GM23338 (cell line): ENCODE measurements at regions not wholly inside any gene's neighbourhood (a gene's known extent, or its start where the extent isn't known, plus 50 kb on each side); places are given as distances from the start of the nearest gene placed in this dataset.

Source experiments
- ATAC-seq: fragments of 200-7000 bp; cut with Tn5 transposase; 3 replicates; pipeline ENCODE4 v1.9.1; 2020
- DNase-seq: peaks from one replicate; pipeline ENCODE4 v3.0.0-alpha.2; 2015; ENCODE audit warnings: low spot score
- H2AFZ ChIP-seq: fragments of 200-600 bp; sonication (generic); 2 replicates; pipeline ENCODE4 v1.8.0; 2016; ENCODE audit warnings: antibody characterized with exemption, mild to moderate bottlenecking, moderate library complexity
- H3F3A ChIP-seq: fragments of 200-600 bp; sonication (generic); replicated peaks from 2 replicates; pipeline ENCODE4 v1.8.0; 2017; ENCODE audit warnings: antibody characterized with exemption, mixed run types, low read depth
- H3K27ac ChIP-seq: fragments of 200-600 bp; sonication (generic); 2 replicates; pipeline ENCODE4 v1.6.1; 2016; ENCODE audit warnings: low read depth
- H3K27me3 ChIP-seq: fragments of 200-600 bp; sonication (generic); 2 replicates; pipeline ENCODE4 v1.8.0; 2016; ENCODE audit warnings: mild to moderate bottlenecking, mixed run types, moderate library complexity; ENCODE audit not compliant: insufficient read depth
- H3K36me3 ChIP-seq: fragments of 200-600 bp; sonication (generic); 2 replicates; pipeline ENCODE4 v1.8.0; 2016; ENCODE audit warnings: mild to moderate bottlenecking; ENCODE audit not compliant: insufficient read depth
- H3K4me1 ChIP-seq: fragments of 200-600 bp; sonication (generic); 2 replicates; pipeline ENCODE4 v1.8.0; 2016; ENCODE audit warnings: mild to moderate bottlenecking, moderate library complexity; ENCODE audit not compliant: insufficient read depth
- H3K4me2 ChIP-seq: fragments of 200-600 bp; sonication (generic); 2 replicates; pipeline ENCODE4 v1.7.1; 2017; ENCODE audit warnings: mixed run types
- H3K4me3 ChIP-seq: fragments of 200-600 bp; sonication (generic); 2 replicates; pipeline ENCODE4 v1.6.1; 2016; ENCODE audit warnings: mixed run types
- H3K79me2 ChIP-seq: fragments of 200-600 bp; sonication (generic); replicated peaks from 2 replicates; pipeline ENCODE4 v1.8.0; 2017; ENCODE audit warnings: mild to moderate bottlenecking; ENCODE audit not compliant: insufficient read depth
- H3K9me2 ChIP-seq: fragments of 200-600 bp; sonication (generic); 2 replicates; pipeline ENCODE4 v1.8.0; 2017; ENCODE audit not compliant: insufficient read depth
- H4K20me1 ChIP-seq: fragments of 200-600 bp; sonication (generic); replicated peaks from 2 replicates; pipeline ENCODE4 v1.8.0; 2017; ENCODE audit warnings: mild to moderate bottlenecking; ENCODE audit not compliant: insufficient read depth
- H3K27ac Mint-ChIP-seq: 2 replicates; pipeline ENCODE4 v1.8.0; 2020; ENCODE audit warnings: inconsistent platforms, mild to moderate bottlenecking, moderate library complexity, mixed read lengths
- H3K27me3 Mint-ChIP-seq: 3 replicates; pipeline ENCODE4 v1.8.0; 2022; ENCODE audit warnings: low read depth, mild to moderate bottlenecking, moderate library complexity, mixed read lengths, inconsistent platforms; ENCODE audit not compliant: insufficient read depth, poor library complexity
- H3K36me3 Mint-ChIP-seq: 3 replicates; pipeline ENCODE4 v1.8.0; 2021; ENCODE audit warnings: low read depth, mild to moderate bottlenecking, inconsistent platforms, moderate library complexity, mixed read lengths
- H3K4me1 Mint-ChIP-seq: 3 replicates; pipeline ENCODE4 v1.8.0; 2020; ENCODE audit warnings: mild to moderate bottlenecking, inconsistent platforms, mixed read lengths
- H3K4me3 Mint-ChIP-seq: 3 replicates; pipeline ENCODE4 v1.8.0; 2021; ENCODE audit warnings: moderate library complexity, mild to moderate bottlenecking, inconsistent platforms, mixed read lengths
- H3K9me3 Mint-ChIP-seq: 3 replicates; pipeline ENCODE4 v1.8.0; 2020; ENCODE audit warnings: moderate library complexity, mild to moderate bottlenecking, inconsistent platforms, mixed read lengths
- CREB1 ChIP-seq: fragments of 250-450 bp; sonication (Bioruptor Pico); IDR thresholded peaks from 2 replicates; pipeline ENCODE4 v1.5.0; 2020; ENCODE audit warnings: low read depth, mild to moderate bottlenecking, moderate library complexity
- CTCF ChIP-seq, 2 experiments: fragments of 200-600 bp in 1 of 2; sonication (generic) in 1 of 2; conservative IDR thresholded peaks; 2 replicates each; pipeline versions ENCODE4 v1.5.1 to v1.6.1; 2016 to 2017; ENCODE audit warnings: antibody characterized with exemption in 2 of 2, low read depth in 2 of 2, mild to moderate bottlenecking in 2 of 2, moderate library complexity in 1 of 2
- ETS1 ChIP-seq: IDR thresholded peaks from 2 replicates; pipeline ENCODE4 v1.6.1; 2016; ENCODE audit warnings: antibody characterized with exemption
- EZH2 ChIP-seq: fragments of 200-600 bp; sonication (generic); IDR thresholded peaks from one replicate; pipeline ENCODE4 v1.8.0; 2017; ENCODE audit warnings: antibody characterized with exemption, mild to moderate bottlenecking, low read depth; ENCODE audit not compliant: unreplicated experiment
- JUNB ChIP-seq: IDR thresholded peaks from one replicate; pipeline ENCODE4 v1.6.1; 2016; ENCODE audit warnings: antibody characterized with exemption; ENCODE audit not compliant: unreplicated experiment
- NANOG ChIP-seq: IDR thresholded peaks from 2 replicates; pipeline ENCODE4 v1.6.1; 2016; ENCODE audit warnings: antibody characterized with exemption, borderline replicate concordance
- POLR2AphosphoS5 ChIP-seq: IDR thresholded peaks from 2 replicates; pipeline ENCODE4 v1.6.1; 2016; ENCODE audit warnings: antibody characterized with exemption, low read depth
- REST ChIP-seq: IDR thresholded peaks from one replicate; pipeline ENCODE4 v1.6.1; 2018; ENCODE audit warnings: antibody characterized with exemption; ENCODE audit not compliant: unreplicated experiment
- STAT1 ChIP-seq: IDR thresholded peaks from one replicate; pipeline ENCODE4 v1.6.1; 2016; ENCODE audit warnings: antibody characterized with exemption; ENCODE audit not compliant: unreplicated experiment
- ZNF331 ChIP-seq: fragments of 250-450 bp; sonication (Bioruptor Pico); IDR thresholded peaks from 2 replicates; pipeline ENCODE4 v1.5.0; 2020; ENCODE audit warnings: low read depth, mild to moderate bottlenecking, moderate library complexity

- no peaks in the 10 kb centered on the region for H3K9me2 ChIP-seq
- no peaks in the 10 kb centered on the region; the same call in 2 of the 3 replicates for H3K9me3 Mint-ChIP-seq
- no peaks in the 10 kb centered on the region for H3K79me2 ChIP-seq
- no peak for ATAC-seq
- H3K27me3 Mint-ChIP-seq = peaks cover 5% of the 10 kb centered on the region
- no peaks in the 10 kb centered on the region for H3K36me3 Mint-ChIP-seq
- H3K36me3 ChIP-seq = no peaks in the 10 kb centered on the region
- no peak overlapping the region for H2AFZ ChIP-seq
- no peaks in the 10 kb centered on the region for H3F3A ChIP-seq
- no peak overlapping the region for H3K4me2 ChIP-seq
- H3K4me1 Mint-ChIP-seq = peaks cover 3% of the 10 kb centered on the region; the same call in 2 of the 3 replicates
- no peak for TF ChIP-seq POLR2AphosphoS5
- TF ChIP-seq CTCF (conservative IDR thresholded peaks at IDR 0.05; ENCODE audit: low read depth in 2 of 2) = no peak
- TF ChIP-seq NANOG = no peak
- TF ChIP-seq ZNF331 (CRISPR knock-in tag) = no peak
- no peak overlapping the region for H3K4me3 ChIP-seq
- no peaks in the 10 kb centered on the region for H4K20me1 ChIP-seq
- DNase-seq = no peak
- H3K27ac Mint-ChIP-seq = no peak overlapping the region
- no peaks in the 10 kb centered on the region for H3K27me3 ChIP-seq
- H3K4me3 Mint-ChIP-seq = no peak overlapping the region
- no peaks in the 10 kb centered on the region for H3K4me1 ChIP-seq
- H3K27ac ChIP-seq = no peak overlapping the region
Measured at GRCh38 chr9:16318516-16319060, 551.9 kb downstream of the BNC2 start.

- Mint-ChIP-seq H3K9me3 (no peaks in the 10 kb centered on the region; the same call in 2 of the 3 replicates), H3K27me3 (peaks cover 5% of the 10 kb centered on the region), H3K4me1 (peaks cover 3% of the 10 kb centered on the region; the same call in 2 of the 3 replicates), H3K36me3 (no peaks in the 10 kb centered on the region), H3K4me3 (no peak overlapping the region; the same call in 2 of the 3 replicates), H3K27ac (no peak overlapping the region)
- DNase-seq (no peak), ATAC-seq (no peak)
- no peak overlapping the region for H3K27ac ChIP-seq
- no peaks in the 10 kb centered on the region for H3K9me2 ChIP-seq
- H3K4me2 ChIP-seq = no peak overlapping the region
- no peak overlapping the region for H2AFZ ChIP-seq
- no peaks in the 10 kb centered on the region for H3K27me3 ChIP-seq
- H3F3A ChIP-seq = no peaks in the 10 kb centered on the region
- H3K4me3 ChIP-seq = no peak overlapping the region
- no peaks in the 10 kb centered on the region for H4K20me1 ChIP-seq
- H3K4me1 ChIP-seq = no peaks in the 10 kb centered on the region
- no peaks in the 10 kb centered on the region for H3K79me2 ChIP-seq
- no peaks in the 10 kb centered on the region for H3K36me3 ChIP-seq
- TF ChIP-seq REST (no peak), POLR2AphosphoS5 (no peak), STAT1 (no peak), CTCF (conservative IDR thresholded peaks at IDR 0.05; ENCODE audit: low read depth in 2 of 2) (no peak), JUNB (no peak), NANOG (no peak), EZH2 (no peak), CREB1 (no peak), ETS1 (no peak), ZNF331 (CRISPR knock-in tag) (no peak)
Measured at GRCh38 chr9:16319646-16320045, 550.8 kb downstream of the BNC2 start.
